ENCODE measurements at regions not wholly inside any gene's neighbourhood (a gene's known extent, or its start where the extent isn't known, plus 50 kb on each side); places are given as distances from the start of the nearest gene placed in this dataset.

DNA sequence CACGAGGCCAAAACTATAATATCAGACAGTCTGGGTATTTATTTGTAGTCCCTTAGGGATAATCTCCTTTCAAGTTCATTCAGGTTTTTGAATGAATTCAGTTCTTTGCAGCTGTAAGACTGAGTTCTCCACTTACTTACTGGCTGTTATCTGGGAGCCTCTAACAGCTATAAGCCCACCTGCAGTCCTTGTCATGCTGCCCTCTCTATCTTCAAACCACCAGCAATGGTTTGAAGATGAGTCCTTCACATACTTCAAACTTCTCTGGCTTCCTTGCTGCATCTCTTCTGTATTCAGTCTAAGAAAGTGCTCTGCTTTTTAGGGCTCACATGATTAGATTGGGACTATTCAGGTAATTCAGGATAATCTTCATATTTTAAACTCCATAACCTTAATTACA, 154.5 kb upstream of the STT3B start:
- TF ChIP-seq CTCF (IDR thresholded peaks at IDR 0.05; ENCODE audit: low read depth, low read length): no peak
- TF ChIP-seq MAX (IDR thresholded peaks at IDR 0.05; ENCODE audit: low read depth, low read length): no peak
